NCI-H345 treated with DMSO at 0.1 percent for 48 hours (cell line): ENCODE measurements at regions not wholly inside any gene's neighbourhood (a gene's known extent, or its start where the extent isn't known, plus 50 kb on each side); places are given as distances from the start of the nearest gene placed in this dataset.

Experiments used
- DNase-seq: peaks from one replicate; lab custom pipeline; 2025; ENCODE audit not compliant: unreplicated experiment; lab: John Stamatoyannopoulos, UW

GRCh38 chr4:161133586-161134276 lies 1030.1 kb downstream of the FSTL5 start:
- no peak for DNase-seq

GRCh38 chr4:161132715-161133425 lies 1030.9 kb downstream of the FSTL5 start:
- no peak for DNase-seq

GRCh38 chr4:161121451-161121850 lies 1042.3 kb downstream of the FSTL5 start:
- no peak for DNase-seq

DNA sequence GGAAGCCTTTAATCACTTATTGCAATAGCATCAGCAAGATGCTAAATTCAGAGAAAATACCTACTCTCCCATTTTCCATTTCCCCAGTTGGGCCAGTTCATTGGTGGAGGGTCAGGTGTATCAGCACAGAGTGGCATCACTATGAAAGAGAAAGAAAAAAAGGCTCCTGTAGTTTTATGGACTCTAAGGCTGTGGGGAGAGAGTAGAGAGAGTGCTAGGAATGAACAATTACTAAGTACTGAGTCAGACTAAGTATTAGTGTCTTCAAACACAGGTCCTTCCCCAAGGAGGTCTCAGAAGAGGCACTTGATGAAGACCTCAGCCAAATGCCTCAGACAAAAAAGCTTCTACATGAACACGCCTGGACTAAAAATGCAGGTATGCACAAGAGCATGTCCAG lies 1061.9 kb downstream of the FSTL5 start:
- no peak for DNase-seq

GRCh38 chr4:161097821-161098220 lies 1066.0 kb downstream of the FSTL5 start:
- DNase-seq = no peak

DNA sequence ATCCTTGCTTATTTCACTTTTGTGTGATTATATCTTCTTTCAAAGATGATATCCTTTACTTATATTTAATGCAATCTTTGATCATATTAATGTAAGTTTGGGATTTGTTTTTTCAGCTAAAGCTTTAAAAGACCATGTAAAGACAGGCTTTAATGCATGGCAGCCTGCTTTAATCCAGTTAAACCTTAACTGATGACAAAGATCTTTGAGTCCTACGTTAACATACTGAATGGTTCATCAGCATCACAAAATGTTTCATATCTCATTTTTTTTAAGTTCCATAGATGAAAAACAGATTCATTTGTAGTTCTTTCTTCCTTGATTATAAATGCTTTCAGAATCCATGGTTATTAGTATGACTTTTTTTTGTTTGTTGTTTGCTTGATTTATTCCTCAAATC lies 1102.8 kb downstream of the FSTL5 start:
- no peak for DNase-seq
